NCI-H226 (cell line): ENCODE measurements at regions not wholly inside any gene's neighbourhood (a gene's known extent, or its start where the extent isn't known, plus 50 kb on each side); places are given as distances from the start of the nearest gene placed in this dataset.
"Not testable (repeated sequence)": the region's sequence is repeated elsewhere in the genome, so short reads cannot be mapped to it uniquely, and the experiment has no call there.

Source experiments
- DNase-seq: peaks from one replicate; pipeline ENCODE4 v3.0.0-alpha.2; 2015

DNA sequence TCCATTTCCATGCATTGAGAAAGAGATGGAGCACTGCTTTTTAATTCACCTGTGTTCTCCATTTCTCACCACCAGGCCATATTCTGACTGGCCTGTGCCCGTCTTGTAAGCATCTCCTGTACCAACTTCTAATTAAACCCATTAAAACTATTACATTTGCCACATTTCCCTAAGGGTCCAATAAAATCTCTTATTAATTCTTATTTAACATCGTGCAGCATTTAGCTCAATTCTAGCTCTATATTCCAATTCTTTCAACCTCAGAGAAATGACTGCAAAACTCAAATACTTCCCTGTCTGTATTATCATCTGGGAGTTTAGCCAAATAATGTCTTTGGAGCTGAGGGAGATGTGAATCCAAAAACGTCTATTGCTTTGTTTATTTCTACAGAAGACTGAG is 495.4 kb upstream of the TMEM132C start:
- no peak for DNase-seq

DNA sequence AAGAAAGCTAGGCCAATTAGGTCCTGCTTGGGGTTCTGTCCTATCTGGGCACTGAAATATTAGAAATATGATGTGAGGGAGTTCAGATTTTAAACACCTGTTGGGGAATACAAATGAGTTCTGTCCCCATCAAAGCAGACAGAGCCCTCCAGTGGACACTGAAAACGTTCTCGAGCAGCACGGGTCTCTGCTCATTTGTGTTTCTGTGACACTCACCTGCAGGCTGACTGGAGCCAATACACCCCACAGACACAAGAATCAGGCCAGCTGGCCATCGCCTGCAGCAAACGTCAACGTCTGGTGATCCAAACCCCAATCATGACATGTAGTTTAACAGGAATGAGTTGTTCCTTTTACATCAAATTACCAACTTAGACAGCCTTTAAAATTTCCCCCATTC is 493.4 kb upstream of the TMEM132C start:
- no peak for DNase-seq

DNA sequence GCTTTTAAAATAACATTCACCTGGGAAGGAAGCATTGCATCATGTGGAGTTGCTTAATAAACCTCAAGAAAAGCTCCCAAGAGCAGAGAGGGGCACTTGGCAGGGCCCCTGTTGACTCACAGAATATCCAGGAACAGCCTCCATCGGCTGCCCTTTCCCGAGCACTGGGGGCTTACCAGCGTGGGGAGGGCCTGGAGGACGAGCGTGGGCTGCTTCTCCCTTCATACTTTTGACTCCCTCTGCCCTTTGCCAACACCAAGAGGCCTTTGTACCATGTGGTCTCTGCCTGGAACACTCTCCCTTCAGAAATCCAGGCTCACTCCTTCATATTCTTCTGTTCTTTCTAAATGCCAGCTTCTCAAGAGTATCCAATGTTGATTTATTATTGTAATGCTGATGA is 492.1 kb upstream of the TMEM132C start:
- DNase-seq: no peak

DNA sequence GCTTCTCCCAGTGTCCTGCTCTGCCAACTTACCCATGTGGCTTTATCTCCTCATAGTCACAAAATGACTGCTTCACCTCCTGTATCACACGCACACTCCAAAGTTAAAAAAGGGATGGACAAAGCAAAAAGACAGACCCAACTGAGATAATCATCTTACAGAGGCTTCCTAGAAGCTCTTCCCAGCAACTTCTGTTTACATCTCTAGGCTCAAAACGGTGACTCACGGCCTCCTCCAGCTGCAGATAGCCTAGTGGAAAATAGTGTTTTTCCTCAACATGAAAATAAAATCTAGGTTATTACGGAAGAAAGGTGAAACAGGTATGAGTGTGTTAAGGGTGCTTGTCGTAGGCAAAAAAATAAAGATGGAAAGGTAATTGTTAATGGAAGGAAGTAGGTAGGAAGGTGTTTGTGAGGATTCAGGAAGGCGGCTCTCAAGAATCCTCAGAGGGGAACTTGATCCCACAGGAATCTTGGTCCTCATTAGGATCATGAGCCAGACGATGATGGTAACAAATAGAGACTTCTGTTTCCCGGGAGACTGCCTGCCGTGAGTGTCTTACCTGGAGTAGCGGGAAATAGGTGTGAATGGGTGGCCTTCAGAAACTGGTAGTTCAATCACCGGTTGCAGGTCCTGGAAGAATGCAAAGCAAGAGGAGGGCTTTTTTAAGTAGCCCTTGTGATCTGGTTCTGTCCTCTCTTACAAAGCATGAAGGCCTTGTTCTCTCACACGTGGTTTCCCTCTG is 487.5 kb upstream of the TMEM132C start:
- no peak for DNase-seq

DNA sequence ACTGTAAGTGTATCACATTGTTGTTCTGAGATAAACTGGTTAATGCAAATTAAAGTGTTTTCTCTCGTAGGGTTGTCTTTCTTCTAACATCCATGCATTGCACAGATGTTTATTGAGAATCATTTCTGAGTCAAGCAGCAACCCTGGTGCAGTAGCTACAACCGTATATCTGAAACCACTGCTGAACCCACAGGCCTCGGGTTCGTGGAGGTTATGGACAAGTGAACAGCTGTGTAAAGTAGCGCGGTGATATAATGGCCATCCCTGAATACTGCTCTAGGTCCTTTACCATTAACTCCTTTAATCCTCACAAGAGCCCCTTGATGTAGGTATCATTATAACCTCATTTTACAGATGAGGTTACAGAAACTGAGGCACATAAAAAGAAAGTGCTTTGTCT is 486.1 kb upstream of the TMEM132C start:
- DNase-seq: no peak

DNA sequence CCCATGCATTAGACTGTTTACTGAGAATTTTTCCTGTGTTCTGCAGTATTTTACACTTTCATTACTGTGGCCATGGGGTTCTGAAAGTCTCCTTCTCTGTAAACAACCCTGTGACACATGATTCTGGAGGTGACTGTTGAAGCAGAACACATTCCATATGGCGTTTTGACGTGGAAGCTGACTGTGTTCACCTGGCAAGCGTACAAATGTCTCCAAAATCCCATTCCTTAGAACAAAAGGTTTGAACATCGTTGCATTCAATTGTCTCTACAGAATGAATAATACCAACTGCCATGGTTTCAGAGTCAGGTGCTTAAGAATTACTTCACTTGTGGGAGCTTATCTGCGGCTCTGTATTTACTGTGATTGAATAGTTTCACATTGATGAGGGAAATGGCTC is 485.6 kb upstream of the TMEM132C start:
- no peak for DNase-seq

DNA sequence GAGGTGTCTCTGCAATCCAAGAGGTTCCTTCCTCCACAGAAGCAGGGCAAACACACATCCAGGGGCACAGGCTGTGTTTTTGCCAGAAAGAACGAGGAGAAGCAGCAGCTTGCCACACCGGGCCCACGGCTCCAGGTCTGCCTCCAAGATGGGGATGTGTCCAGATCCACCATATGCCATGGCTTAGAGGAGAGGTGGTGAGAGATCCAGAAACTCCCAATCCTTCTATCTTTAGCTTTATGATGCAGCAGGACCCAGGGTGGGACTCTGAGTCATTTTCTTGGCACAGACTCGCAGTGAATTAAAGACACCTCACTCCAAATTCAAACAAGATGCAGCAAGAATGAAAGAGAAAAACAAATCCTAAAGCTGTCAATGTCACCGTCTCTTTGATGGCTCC is 481.4 kb upstream of the TMEM132C start:
- no peak for DNase-seq

DNA sequence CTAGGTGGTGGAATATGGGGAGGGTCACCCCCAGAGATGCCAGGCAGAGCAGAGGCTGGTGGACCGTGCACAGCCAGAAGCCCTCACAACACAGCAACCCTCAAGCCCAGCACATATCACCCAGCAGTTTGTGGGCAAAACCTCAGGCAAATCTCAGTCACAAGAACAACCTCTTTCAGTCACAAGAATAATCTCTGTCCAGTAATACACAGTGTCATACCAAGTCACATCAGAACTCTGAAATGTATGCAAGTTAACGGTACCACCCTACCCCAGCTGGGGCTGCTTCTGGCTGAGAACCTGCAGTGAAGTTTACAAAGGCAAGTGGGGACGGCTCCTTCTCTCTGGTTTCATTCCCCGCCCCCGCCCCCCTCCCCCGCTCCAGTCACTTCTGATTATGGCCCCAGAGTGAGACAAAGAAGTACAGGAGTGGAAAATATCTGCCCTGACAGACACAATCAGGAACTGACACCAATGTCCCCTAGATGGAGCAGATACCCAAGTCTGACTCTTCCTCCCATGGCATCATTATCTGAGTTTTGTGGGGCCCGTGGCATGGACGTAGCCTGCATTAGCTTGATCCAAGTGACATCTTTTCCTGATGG is 480.9 kb upstream of the TMEM132C start:
- no peak for DNase-seq

DNA sequence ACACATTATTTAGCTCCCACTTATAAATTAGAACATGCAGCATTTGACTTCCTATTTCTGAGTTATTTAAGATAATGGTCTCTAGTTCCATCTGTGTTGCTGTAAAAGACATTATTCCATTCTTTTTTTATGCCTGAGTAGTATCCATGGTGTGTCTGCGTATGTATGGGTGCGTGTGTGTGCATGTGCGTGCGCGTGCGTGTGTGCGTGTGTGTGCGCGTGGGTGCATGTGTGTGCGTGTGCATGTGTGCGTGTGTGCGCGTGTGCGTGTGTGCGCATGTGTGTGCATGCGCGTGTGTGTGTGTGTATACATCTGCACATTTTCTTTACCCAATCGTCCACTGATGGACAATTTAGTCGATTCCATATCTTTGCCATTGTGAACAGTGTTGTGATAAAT is 479.4 kb upstream of the TMEM132C start:
- DNase-seq: no peak

DNA sequence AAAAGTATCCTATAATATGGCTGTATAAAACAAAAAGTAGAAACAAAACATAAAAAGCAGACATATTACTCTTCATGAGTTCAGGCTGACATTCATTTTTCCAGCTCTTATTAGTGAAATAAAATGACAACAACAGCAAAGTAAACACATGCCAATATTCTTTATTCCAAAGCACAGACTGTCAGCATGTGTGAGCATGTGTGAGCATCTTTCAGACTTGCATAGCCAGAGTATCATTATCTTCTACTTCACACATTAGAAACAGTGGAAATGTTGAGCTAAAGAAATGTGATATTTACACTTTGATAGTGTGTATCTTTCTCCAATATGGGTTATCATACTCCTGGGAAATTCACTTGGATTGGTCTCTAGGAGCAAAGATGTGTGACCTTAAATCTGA is 476.6 kb upstream of the TMEM132C start:
- DNase-seq: no peak

DNA sequence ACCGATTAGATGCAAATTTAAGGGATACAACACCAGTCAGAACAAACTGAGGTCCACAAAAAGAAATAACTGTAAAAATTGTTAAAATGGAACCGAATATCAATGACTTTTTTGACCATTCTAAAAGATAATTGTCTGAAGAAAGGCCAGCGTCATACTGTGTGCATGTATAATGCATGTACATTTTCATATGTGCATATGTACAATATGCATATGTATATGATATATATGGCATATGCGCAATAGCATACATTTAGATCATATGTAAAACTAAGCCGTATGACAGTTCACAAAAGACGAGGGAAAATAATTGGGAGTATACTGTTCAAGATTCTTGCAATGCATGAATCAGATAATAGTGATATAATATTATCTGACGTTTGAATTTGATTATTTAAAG is 475.8 kb upstream of the TMEM132C start:
- no peak for DNase-seq

DNA sequence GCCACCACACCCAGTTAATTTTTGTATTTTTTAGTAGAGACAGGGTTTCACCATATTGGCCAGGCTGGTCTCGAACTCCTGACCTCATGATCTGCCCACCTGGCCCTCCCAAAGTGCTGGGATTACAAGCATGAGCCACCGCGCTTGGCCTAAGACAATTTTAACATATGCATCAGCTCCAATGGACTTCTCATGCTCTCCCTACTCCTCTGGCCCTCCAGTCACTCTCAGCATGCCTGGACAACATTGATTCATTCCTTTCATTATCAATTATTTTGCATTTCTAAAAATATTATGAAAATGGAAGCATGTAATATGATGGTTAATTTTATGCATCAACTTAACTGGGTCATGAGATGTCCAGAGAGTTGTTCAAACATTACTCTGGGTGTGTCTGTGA is 469.1 kb upstream of the TMEM132C start:
- DNase-seq: no peak

DNA sequence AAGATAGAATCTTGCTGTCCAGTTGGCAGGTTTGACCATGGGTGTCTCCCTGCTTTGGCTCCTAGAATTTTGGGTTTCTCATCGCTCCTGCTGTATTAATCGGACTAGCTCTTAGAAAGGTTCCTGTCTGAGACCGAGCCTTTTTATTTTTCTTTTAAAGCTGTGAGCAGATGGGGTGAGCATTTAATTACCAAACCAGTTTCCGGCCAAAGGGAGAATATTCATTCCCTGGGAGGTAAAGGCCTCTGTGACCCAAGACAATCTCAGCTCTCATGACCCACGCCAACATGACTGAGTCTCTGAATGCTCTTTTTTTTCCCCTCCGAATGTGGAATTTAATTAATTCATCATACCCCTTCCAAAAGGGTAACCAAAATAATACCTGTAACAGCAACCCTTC is 464.7 kb upstream of the TMEM132C start:
- DNase-seq: no peak

DNA sequence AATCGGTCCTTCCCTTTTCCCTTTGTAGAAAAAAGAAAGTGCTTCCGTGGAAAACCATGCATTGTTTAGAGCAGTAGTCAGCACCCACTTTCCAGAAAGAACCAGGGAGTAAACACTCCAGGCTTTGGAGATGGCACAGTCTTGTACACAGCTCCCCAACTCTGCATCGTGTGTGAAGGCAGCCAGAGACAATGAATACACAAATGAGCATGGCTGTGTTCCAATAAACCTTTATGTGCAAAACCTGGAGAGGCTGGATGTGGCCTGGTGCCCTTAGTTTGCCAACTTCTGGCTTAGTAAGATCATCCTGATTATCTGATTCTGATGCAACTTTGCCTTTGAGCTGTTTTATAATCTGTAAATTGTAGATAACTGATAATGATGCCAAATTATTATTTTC is 463.4 kb upstream of the TMEM132C start:
- no peak for DNase-seq

DNA sequence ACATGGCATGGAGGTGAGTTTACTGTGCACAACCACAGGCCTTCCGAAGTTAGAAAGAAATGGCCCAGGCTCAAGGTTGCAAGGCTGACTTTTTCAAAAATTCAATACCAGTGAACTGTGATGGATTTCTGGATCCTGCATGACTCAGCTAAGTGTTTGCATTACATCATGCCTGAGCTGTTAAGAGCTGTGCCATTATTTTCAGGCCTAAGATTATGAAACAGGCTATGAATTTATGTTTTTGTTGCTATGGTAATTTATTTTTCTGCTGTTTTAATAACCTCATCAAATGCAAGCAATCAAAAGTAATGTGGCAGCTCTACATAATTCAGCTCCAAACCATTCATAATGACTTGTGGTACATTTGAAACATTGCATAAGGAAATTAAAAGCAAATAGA is 457.7 kb upstream of the TMEM132C start:
- no peak for DNase-seq

DNA sequence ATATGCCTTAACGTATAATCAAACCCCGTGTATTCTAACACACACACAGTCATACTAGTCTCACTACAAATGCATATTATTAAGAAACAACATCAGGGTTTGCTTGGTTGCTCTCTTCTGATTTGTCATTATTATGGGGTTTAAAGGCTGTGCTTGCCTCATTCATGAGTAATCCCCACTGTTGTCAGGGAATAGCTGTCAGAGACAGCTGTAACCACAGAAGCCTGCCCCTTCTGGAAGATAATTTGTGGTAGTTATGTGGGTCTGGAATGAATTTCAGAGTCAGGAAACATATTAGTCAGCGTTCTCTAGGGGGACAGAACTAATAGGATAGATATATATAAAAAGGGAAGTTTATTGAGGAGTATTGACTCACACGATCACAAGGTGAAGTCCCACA is 456.9 kb upstream of the TMEM132C start:
- no peak for DNase-seq

DNA sequence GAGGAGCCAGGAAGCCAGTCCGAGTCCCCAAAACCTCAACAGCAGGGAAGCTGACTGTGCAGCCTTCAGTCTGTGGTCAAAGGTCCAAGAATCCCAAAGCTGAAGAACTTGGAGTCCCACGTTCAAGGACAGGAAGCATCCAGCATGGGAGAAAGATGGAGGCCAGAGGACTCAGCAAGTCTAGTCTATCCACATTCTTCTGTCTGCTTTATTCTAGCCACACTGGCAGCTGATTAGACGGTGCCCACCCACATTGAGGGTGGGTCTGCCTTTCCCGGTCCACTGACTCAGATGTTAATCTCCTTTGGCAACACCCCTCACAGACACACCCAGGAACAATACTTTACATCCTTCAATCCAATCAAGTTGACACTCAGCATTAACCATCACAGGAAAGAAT is 456.5 kb upstream of the TMEM132C start:
- not testable (repeated sequence) for DNase-seq

DNA sequence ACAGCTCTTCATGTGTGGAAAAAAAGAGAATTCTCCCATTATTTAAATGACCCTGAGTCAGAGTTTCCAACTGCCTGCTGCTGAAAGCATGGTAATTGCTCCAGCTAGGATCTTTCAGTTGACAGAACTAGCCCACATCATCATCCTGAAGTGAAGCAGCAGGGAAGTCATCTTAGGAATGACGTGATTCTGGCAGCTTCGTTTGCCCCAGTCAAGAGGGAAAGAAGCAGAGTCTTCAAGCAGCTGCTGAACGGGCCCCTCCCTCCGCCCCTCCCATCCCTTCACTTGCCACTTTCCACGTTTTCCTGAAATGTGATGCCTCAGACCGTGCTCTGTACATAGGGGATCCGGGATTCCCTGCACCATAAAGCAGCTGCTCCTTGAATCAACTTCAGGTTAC is 455.0 kb upstream of the TMEM132C start:
- no peak for DNase-seq

DNA sequence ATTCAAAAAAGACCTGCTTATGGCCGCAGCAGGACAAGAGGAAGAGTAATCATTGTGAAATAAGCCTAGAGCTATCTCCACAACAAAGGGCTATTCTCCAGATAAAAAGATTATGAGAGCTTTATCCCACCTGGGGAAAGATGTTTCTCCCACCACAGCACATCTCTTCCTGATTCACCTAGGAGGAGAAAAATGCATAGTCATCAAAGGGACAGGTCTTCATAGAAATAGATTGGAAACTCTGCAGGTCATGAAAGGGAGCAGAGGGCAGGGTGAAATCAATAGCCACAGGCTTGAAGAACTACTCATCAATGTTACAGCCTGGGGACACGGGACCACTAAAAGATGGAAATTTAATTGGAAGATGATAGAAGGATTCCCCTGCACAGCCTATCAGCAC is 453.8 kb upstream of the TMEM132C start:
- DNase-seq: no peak

DNA sequence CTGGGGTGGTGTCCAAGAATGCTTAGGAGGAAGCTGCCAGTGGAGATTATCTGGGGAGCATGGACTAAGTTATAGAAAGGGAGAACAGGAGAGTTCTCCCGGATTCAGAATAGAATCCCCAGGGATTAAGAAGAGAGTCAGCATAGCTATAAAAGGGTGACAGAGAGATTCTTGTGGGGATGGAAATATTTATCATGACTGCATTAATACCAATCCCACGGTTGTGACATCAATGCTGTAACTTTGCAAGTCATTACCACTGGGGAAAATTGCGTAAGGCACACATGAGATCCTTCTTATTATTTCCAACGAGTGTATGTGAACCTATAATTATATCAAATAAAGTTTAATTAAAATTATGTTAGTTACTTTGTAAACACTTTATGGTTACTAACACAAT is 447.9 kb upstream of the TMEM132C start:
- DNase-seq: no peak

DNA sequence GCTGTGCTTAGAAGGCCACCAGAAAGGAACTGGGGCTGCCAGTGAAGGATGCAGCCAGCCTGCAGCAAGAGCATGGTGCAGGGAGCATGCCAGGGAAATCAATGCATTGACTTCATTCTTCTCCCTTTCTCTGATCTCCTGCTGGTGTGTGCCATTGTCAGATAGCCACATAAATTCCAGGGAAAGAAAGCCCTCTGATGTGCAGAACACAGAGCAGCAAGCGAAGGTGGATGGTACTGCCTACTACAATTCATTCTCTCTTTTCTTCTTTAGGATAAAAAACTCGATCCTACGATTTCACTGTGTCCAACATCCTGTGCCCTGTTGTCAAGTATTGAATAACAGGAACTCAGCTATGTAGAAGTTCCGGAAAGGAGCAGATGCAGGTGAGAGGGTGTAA is 446.7 kb upstream of the TMEM132C start:
- no peak for DNase-seq

DNA sequence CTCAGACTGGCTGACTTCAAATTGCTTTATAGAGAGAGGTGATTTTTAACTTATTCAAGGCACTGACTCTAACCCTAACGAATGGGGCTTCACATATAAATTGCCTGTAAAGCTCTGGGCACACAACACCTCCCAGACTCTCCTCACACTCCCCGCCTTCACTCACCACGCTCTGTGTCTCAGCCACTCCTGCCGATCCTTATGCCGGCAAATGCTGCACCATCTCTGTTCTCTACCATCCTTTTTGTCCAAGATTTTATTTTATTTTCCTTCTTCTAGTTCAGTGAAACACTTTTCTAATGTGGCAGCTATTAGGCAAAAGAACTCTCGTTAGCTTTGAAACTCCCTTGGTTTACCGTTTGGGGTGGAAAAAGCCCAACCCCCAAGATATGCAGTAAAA is 446.1 kb upstream of the TMEM132C start:
- no peak for DNase-seq

DNA sequence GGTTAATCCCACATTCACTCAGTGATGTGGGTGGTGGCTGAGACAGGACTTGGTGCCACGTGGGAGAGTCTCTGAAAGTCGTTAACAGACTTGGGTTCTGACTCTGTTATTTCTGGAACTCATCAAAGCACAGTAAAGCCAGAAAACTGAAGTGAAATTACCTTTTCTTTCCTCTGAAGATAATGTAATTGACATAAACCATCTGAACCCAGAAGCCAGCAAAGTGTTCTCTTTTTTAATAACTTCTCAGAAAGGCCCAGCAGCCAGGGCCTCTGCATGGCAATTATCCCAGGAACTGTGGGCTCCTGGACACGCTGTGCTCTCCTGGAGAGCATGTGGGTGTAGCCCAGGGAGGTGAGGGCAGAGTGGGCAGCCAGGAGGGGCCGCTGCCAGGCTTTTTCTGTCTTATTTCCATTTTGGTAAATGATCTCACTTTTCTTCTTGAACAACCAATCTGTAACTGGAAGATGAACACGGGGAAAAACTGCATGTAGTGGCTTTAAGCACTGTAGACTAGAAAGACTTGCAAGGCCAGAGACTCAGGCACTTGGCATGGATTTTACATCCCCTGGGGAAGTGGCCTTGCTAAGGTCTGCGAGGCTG is 444.1 kb upstream of the TMEM132C start:
- no peak for DNase-seq

DNA sequence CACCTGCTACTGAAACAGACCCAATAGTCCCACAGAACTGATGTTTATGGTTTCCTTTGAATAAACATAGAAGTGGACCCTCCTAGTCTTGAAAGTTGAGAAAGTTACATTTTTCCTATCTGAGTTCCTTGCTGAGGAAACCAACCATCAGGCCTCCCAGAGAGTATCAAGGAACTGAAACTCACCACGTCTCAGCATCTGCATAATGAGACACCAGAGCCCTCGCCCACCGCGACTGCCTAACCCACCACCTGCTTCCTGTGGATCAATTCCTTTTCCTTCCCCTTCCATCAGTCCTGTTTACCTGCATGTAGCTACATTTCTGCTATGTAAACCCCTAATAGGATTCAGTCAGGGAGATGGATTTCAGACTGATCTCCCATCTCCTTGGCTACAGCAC is 443.2 kb upstream of the TMEM132C start:
- DNase-seq: no peak
